ENCODE measurements at regions not wholly inside any gene's neighbourhood (a gene's known extent, or its start where the extent isn't known, plus 50 kb on each side); places are given as distances from the start of the nearest gene placed in this dataset.
"Not testable (repeated sequence)": the region's sequence is repeated elsewhere in the genome, so short reads cannot be mapped to it uniquely, and the experiment has no call there.

DNA sequence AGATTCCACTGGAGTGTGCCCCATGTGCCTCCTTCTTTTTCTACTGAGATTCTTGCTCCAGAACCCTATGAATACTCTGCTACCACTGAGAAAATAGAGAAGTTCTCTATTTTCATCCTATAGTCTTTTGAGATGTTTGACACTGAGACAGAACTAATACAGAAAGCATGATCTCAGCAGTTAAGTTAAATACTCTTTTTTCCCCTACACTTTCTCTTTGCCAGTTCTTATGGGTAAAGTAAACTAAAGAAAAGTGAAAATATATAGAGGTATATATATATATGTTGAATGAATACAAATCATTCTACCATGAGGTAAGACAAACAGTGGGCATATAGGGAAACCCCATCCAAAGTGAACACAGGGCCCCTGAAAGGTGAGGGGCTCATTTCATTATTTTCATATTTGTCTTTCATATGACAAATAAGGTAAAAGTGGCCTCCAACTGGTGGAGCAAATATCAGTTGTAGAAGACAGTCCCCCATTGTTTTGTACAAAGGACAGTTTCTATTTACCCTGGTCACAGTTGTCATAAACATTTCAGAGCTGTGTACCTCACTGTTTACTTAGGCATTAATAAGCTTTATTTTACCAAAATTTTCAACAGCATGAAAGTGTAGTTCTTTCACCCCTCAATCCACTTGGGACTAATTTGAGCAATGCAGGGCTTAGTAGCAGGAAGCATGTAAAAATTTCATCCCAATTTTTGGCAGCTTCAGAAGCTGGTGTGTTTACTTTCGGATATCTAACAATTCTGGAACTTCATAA, 188.3 kb upstream of the MARCKS start:
- DNase-seq (ENCODE audit: low spot score): no peak

DNA sequence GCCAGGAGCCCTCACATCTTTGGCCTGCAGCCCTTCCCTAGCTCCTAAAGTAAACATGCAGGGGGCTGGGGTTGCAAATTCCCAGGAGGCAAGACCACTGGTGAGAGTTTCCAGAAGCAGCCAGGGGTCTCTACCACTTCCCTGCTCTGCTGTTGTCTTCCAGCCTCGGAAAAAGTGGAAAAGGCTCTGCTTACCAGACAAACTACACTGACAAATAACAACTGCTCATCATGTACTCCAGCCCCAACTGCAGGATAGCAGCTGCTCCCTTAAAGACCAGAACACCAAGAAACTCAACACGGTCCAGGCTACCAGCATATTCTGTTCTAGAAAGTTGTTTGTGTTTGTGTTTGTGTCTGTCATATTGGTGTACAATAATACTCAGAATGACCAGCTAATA, 187.5 kb upstream of the MARCKS start:
- no peak for DNase-seq (ENCODE audit: low spot score)

GRCh38 chr6:113671421-113671820, 185.7 kb upstream of the MARCKS start:
- no peak for DNase-seq (ENCODE audit: low spot score)

- DNase-seq (ENCODE audit: low spot score): no peak
Observed at GRCh38 chr6:113672491-113673149, 184.5 kb upstream of the MARCKS start.

- DNase-seq (ENCODE audit: low spot score): no peak
Observed at GRCh38 chr6:113674075-113674474, 183.1 kb upstream of the MARCKS start.

DNA sequence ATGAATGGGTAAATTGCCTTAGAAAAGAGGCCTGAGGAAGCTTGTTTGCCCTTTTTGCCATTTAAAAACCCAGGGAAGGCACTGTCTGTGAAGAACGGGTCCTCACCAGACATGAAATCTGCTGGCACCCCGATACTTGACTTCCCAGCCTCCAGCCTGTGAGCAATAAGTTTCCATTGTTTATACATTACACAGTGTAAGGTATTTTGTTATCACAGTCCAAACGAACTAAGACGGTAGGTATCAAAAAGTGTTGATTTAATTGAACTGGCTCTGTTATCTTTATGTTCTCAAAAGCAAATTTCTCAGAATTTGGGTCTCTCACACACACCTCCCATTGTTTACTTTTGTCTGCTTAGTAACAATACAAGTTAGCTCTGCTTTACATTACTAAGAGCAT, 181.1 kb upstream of the MARCKS start:
- DNase-seq (ENCODE audit: low spot score): no peak

DNA sequence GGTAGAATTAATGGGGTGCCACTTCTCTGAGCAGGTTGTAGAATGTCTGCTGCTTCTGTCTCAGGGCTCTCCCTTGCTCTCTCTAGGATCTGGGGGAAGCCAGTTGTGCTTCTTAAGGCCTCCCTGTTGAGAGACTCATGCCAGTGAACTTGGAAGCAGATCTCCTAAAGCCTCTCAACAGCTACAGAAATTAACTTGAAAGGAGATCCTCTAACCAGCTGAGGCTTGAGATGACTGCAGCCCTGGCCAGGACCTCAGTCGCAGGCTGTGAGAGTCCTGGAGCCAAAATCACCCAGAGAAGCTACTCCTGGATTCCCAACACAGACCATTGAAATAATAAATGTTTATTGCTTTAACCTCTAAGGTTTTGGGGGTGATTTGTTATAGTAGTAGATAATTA, 180.2 kb upstream of the MARCKS start:
- DNase-seq (ENCODE audit: low spot score): no peak

- DNase-seq (ENCODE audit: low spot score): no peak
Observed at GRCh38 chr6:113679051-113679450, 178.1 kb upstream of the MARCKS start.

- DNase-seq (ENCODE audit: low spot score): no peak
Observed at GRCh38 chr6:113680301-113680700, 176.8 kb upstream of the MARCKS start.

DNA sequence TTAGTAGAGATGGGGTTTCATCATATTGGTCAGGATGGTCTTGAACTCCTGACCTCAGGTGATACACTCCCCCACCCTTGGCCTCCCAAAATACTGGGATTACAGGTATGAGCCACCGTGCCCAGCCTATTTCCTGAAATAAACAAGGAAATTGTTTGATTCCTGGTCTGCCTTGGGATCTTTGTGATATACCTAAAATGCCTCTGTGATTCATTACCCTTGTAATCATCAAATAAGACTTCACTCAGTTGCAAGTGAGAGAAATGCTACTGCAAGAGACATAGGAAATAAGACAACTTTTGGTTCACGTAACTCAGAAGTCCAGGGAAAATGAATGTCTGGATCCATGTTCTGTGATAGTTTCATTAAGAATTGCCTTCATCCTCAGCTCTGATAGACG, 173.2 kb upstream of the MARCKS start:
- DNase-seq (ENCODE audit: low spot score): no peak

DNA sequence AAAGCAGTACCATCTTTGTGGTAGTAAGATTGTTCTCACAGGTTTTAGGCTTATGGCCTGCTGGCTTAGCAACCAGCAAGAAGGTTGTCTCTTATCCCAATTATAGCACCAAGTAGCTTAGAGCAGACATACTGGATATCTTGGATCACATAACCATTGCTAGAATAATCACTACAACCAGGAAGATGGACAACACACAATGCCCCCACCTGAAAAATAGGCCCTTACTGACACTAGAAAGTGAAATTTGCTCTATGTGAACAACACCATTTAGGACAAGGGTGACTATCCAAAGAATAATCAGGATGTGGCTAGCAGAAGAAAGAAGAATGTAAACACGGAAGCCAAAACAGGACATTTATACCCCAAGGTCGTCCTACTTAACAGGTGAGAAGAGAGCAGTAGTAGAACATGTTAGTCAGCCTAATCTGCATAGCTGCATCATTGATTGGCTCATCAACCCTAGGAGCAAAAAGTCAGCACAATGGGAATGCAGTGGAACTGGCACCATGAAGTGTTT, 172.7 kb upstream of the MARCKS start:
- DNase-seq (ENCODE audit: low spot score): no peak

GRCh38 chr6:113686049-113686448, 171.1 kb upstream of the MARCKS start:
- DNase-seq (ENCODE audit: low spot score): no peak

GRCh38 chr6:113689620-113690019, 167.5 kb upstream of the MARCKS start:
- DNase-seq (ENCODE audit: low spot score): not testable (repeated sequence)

- DNase-seq (ENCODE audit: low spot score): peak; percentile 45
Observed at GRCh38 chr6:113690281-113691259, 166.6 kb upstream of the MARCKS start.

GRCh38 chr6:113691260-113691656, 165.9 kb upstream of the MARCKS start:
- no peak for DNase-seq (ENCODE audit: low spot score)

GRCh38 chr6:113693851-113694250, 163.3 kb upstream of the MARCKS start:
- no peak for DNase-seq (ENCODE audit: low spot score)

DNA sequence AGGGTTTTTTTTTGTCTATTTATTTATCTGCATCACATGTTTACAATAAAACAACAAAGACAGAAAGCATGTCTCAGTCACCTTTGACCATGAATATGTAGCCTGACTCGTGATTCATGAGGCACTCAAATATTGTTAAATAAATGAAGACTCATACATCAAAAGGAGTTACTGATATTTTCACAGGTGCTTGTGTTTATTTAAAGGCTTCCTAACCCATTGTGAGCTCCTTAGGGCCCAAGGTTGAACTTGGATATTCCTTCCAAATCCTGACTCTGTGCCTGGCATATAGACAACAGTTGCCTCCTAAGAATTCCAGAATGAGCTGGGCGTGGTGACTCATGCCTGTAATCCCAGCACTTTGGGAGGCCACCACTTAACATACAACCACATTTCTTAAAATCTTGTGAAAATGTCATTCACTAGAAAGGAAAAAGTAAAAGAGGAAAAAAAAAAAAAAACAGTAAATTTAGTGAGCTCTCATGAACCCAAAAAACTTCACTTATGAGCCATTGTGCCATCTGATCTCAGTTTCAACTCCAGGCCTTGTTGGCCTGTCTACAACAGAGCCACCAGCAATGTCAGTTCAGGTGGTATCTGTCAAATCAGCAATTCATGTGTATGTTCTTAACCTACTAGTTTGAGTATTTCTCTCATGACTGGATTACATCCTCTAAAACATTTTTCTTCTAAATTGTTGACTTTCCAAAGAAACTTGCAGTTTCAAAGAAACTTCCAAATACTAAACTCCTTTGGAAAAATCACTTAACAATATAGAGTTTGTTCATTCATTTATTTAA, 162.7 kb upstream of the MARCKS start:
- no peak for DNase-seq (ENCODE audit: low spot score)

GRCh38 chr6:113695516-113695915, 161.6 kb upstream of the MARCKS start:
- no peak for DNase-seq (ENCODE audit: low spot score)

DNA sequence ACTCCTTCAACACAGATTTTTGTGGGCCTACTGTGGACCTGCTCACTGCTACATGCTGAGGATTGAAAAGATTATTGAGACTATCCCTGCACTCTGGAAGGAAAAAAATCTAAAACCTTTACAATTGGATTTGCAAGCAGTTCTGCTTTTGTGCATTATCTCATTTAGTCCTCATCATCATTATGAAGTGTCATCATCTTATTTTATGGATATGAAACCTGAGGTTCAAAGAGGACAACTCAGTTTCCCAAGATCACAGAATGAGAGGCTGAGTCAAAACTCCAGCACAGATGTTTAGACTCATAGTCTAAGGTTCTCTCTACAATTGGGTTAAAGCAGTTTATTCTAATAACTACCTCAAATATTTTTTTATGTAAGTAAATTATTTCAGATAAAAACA, 160.2 kb upstream of the MARCKS start:
- no peak for DNase-seq (ENCODE audit: low spot score)

DNA sequence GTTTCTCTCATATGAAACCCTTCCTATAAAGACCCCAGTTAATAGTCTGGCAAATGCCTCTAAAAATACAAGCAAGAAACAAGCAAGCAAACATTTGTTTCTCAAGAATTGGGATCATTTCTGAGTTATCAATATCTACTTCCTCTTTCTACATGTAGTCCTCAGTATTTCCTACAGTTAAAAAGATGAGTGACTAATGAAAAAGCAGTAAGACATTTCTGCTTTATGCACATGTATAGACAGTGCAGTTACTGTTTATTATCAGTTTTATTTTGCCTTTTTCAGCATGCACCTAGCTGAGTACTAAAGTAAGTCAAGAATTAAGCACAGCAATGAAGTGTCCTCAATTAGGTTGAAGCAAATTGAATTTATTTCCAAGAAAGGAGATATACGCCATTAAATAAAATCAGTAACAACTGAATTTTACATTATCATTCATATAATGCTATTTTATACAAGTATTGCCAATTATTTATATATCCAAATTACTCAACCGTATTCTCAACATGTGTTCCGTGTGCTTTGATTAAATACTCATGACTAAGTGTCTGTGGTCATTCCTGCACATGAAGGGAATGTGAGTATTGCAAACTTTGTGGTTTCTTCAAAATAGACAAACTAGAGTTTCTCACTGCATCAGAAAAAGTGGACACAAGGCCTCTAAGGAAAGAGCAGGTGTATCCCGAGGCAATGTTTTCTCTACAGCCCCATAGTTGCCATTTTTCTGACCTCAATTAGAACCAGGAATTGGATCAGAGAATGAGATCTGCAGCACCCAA, 159.3 kb upstream of the MARCKS start:
- DNase-seq (ENCODE audit: low spot score): no peak

GRCh38 chr6:113699239-113699638, 157.9 kb upstream of the MARCKS start:
- DNase-seq (ENCODE audit: low spot score): no peak
